SU-DHL-6 (cell line): ENCODE measurements at regions not wholly inside any gene's neighbourhood (a gene's known extent, or its start where the extent isn't known, plus 50 kb on each side); places are given as distances from the start of the nearest gene placed in this dataset.

Experiments used
- H2AFZ ChIP-seq: fragments of 200-600 bp; sonication (generic); 2 replicates; pipeline ENCODE4 v1.6.1; 2014; ENCODE audit warnings: low read depth, mild to moderate bottlenecking, moderate library complexity, mixed read lengths, antibody characterized with exemption, low read length; ENCODE audit not compliant: severe bottlenecking
- H3F3A ChIP-seq: fragments of 200-600 bp; shearing (Covaris generic); 2 replicates; pipeline ENCODE4 v1.6.0; 2016; ENCODE audit warnings: antibody characterized with exemption, mild to moderate bottlenecking; ENCODE audit not compliant: insufficient read depth
- H3K27ac ChIP-seq: fragments of 200-600 bp; sonication (generic); 2 replicates; pipeline ENCODE4 v1.5.1; 2016; ENCODE audit warnings: low read depth, mild to moderate bottlenecking, low read length, moderate library complexity, mixed read lengths
- H3K27me3 ChIP-seq: fragments of 200-600 bp; sonication (generic), shearing (Covaris generic); 2 replicates; pipeline ENCODE4 v1.6.0; 2014; ENCODE audit warnings: mild to moderate bottlenecking, low read length
- H3K36me3 ChIP-seq: fragments of 200-600 bp; sonication (generic); 2 replicates; pipeline ENCODE4 v1.6.1; 2014; ENCODE audit warnings: mild to moderate bottlenecking, low read length, mixed read lengths
- H3K4me2 ChIP-seq: fragments of 300-600, 200-600 bp; shearing (Covaris generic), sonication (generic); 2 replicates; pipeline ENCODE4 v1.6.0; 2014; ENCODE audit warnings: low read length, low read depth, mild to moderate bottlenecking; ENCODE audit not compliant: poor library complexity, severe bottlenecking
- H3K4me3 ChIP-seq: fragments of 200-600 bp; sonication (generic); 2 replicates; pipeline ENCODE4 v1.5.1; 2014; ENCODE audit warnings: antibody characterized with exemption, low read length, mild to moderate bottlenecking, mixed read lengths; ENCODE audit not compliant: insufficient read depth, poor library complexity, severe bottlenecking
- H3K79me2 ChIP-seq: fragments of 200-600 bp; sonication (generic); 2 replicates; pipeline ENCODE4 v1.6.1; 2014; ENCODE audit warnings: mild to moderate bottlenecking, low read length, moderate library complexity; ENCODE audit not compliant: insufficient read depth
- H3K9ac ChIP-seq: fragments of 200-600 bp; sonication (generic); 2 replicates; pipeline ENCODE4 v1.7.0; 2014; ENCODE audit warnings: mild to moderate bottlenecking, low read length
- H3K9me2 ChIP-seq: fragments of 200-600 bp; sonication (generic); replicated peaks from 2 replicates; pipeline ENCODE4 v1.6.1; 2014; ENCODE audit warnings: low read length; ENCODE audit not compliant: insufficient read depth
- H3K9me3 ChIP-seq: fragments of 200-600 bp; sonication (generic); 2 replicates; pipeline ENCODE4 v1.6.1; 2014; ENCODE audit warnings: low read length, mixed read lengths; ENCODE audit not compliant: insufficient read depth
- H4K20me1 ChIP-seq: fragments of 200-600 bp; sonication (generic); 2 replicates; pipeline ENCODE4 v1.6.1; 2014; ENCODE audit warnings: low read depth, mild to moderate bottlenecking, antibody characterized with exemption, low read length, moderate library complexity, mixed read lengths
- CTCF ChIP-seq: fragments of 200-600 bp; sonication (generic); IDR thresholded peaks from one replicate; pipeline ENCODE4 v1.5.1; 2017; ENCODE audit warnings: antibody characterized with exemption, mild to moderate bottlenecking, low read length, moderate library complexity; ENCODE audit not compliant: insufficient read depth, poor library complexity, severe bottlenecking
- EZH2phosphoT487 ChIP-seq: fragments of 200-600 bp; sonication (generic), shearing (Covaris generic); conservative IDR thresholded peaks from 2 replicates; pipeline ENCODE4 v1.6.1; 2018; ENCODE audit warnings: mild to moderate bottlenecking, antibody characterized with exemption, low read length, moderate library complexity, mixed read lengths

- no peak overlapping the region for H3K4me2 ChIP-seq
- no peaks in the 10 kb centered on the region for H3K27me3 ChIP-seq
- H3K79me2 ChIP-seq: no peaks in the 10 kb centered on the region
- no peak overlapping the region for H3K9ac ChIP-seq
- no peak overlapping the region for H3K4me3 ChIP-seq
- TF ChIP-seq CTCF (no peak), EZH2phosphoT487 (no peak)
- H3K9me2 ChIP-seq: no peaks in the 10 kb centered on the region
- H3F3A ChIP-seq: no peaks in the 10 kb centered on the region
- H3K36me3 ChIP-seq: no peaks in the 10 kb centered on the region
- H4K20me1 ChIP-seq: no peaks in the 10 kb centered on the region
- H3K27ac ChIP-seq: no peak overlapping the region
- H2AFZ ChIP-seq: no peak overlapping the region
- H3K9me3 ChIP-seq: no peaks in the 10 kb centered on the region
Observed at GRCh38 chr1:244962130-244962529, 97.8 kb upstream of the HNRNPU start.

GRCh38 chr1:244960904-244961303, 96.6 kb upstream of the HNRNPU start:
- Histone ChIP-seq H3K27me3 (no peaks in the 10 kb centered on the region), H3F3A (no peaks in the 10 kb centered on the region), H3K9me3 (no peaks in the 10 kb centered on the region), H3K9ac (no peak overlapping the region), H3K4me3 (no peak overlapping the region), H3K9me2 (no peaks in the 10 kb centered on the region), H2AFZ (no peak overlapping the region), H3K27ac (no peak overlapping the region), H3K4me2 (no peak overlapping the region), H3K36me3 (no peaks in the 10 kb centered on the region), H3K79me2 (no peaks in the 10 kb centered on the region), H4K20me1 (no peaks in the 10 kb centered on the region)
- no peak for TF ChIP-seq CTCF
- no peak for TF ChIP-seq EZH2phosphoT487

DNA sequence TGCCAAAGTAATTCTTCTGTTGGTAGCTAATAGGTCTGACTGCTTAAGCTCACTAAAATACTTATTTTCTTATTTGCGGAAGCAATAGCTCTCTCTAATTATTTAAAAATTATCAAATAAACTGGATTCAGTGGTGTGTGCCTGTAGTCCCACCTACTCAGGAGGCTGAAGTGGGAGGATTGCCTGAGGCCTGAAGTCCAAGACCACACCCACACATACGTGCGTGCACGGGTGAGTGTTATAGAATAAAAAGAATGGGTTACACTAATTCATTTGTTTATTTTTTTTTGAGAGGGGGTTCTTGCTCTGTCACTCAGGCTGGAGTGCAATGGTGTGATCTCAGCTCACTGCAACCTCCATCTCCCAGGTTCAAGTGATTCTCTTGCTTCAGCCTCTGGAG, 94.2 kb upstream of the HNRNPU start:
- Histone ChIP-seq H3K79me2 (no peaks in the 10 kb centered on the region), H3K36me3 (no peaks in the 10 kb centered on the region), H2AFZ (no peak overlapping the region), H3K9ac (no peak overlapping the region), H4K20me1 (no peaks in the 10 kb centered on the region), H3K9me2 (no peaks in the 10 kb centered on the region), H3F3A (no peaks in the 10 kb centered on the region), H3K27ac (no peak overlapping the region), H3K4me2 (no peak overlapping the region), H3K27me3 (no peaks in the 10 kb centered on the region), H3K9me3 (no peaks in the 10 kb centered on the region), H3K4me3 (no peak overlapping the region)
- TF ChIP-seq EZH2phosphoT487 (no peak), CTCF (no peak)

DNA sequence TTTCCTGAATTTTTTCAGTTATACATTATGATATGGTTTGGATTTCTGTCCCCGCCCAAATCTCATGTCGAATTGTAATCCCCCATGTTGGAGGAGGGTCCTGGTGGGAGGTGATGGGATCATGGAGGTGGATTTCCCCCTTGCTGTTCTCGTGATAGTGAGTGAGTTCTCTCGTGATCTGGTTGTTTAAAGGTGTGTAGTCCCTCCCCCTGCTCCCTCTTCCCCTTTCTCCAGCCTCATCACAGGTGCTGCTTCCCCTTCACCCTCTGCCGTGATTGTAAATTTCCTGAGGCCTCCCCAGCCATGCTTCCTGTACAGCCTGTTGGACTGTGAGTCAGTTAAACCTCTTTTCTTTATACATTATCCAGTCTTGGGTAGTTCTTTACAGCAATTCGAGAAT, 93.2 kb upstream of the HNRNPU start:
- no peak overlapping the region for H3K4me2 ChIP-seq
- H3K4me3 ChIP-seq: no peak overlapping the region
- no peaks in the 10 kb centered on the region for H3K27me3 ChIP-seq
- no peaks in the 10 kb centered on the region for H3F3A ChIP-seq
- H3K27ac ChIP-seq: no peak overlapping the region
- no peaks in the 10 kb centered on the region for H3K36me3 ChIP-seq
- H3K9me2 ChIP-seq: no peaks in the 10 kb centered on the region
- no peak overlapping the region for H3K9ac ChIP-seq
- H2AFZ ChIP-seq: no peak overlapping the region
- TF ChIP-seq CTCF (no peak), EZH2phosphoT487 (no peak)
- H3K9me3 ChIP-seq: no peaks in the 10 kb centered on the region
- no peaks in the 10 kb centered on the region for H4K20me1 ChIP-seq
- H3K79me2 ChIP-seq: no peaks in the 10 kb centered on the region
